ENCODE measurements at regions not wholly inside any gene's neighbourhood (a gene's known extent, or its start where the extent isn't known, plus 50 kb on each side); places are given as distances from the start of the nearest gene placed in this dataset.

GRCh38 chr3:139292192-139292591 is 51.6 kb upstream of the MRPS22 start:
- TF ChIP-seq MYC (IDR thresholded peaks at IDR 0.05; ENCODE audit: insufficient read depth, insufficient read length, insufficient replicate concordance, low read length, severe bottlenecking) (no peak), PRDM15 (CRISPR knock-in tag; IDR thresholded peaks at IDR 0.05) (no peak), ZNF274 (IDR thresholded peaks at IDR 0.05; ENCODE audit: insufficient read depth, insufficient read length) (no peak), CTCF (IDR thresholded peaks at IDR 0.05 in 2 of 3, conservative IDR thresholded peaks at IDR 0.05 in 1 of 3; ENCODE audit: control insufficient read depth in 2 of 3, extremely low read depth in 1 of 3, insufficient read depth in 1 of 3, low read depth in 3 of 3, low read length in 3 of 3) (no peak), FOS (IDR thresholded peaks at IDR 0.05; ENCODE audit: borderline replicate concordance, extremely low read depth, insufficient read length) (no peak), EZH2 (IDR thresholded peaks at IDR 0.05; ENCODE audit: borderline replicate concordance, control insufficient read depth, low read depth, low read length) (no peak), ESRRA (IDR thresholded peaks at IDR 0.05; ENCODE audit: low read length) (no peak), KDM1A (IDR thresholded peaks at IDR 0.05; ENCODE audit: borderline replicate concordance) (no peak)

Data from GM12878 (cell line).